ENCODE measurements at regions not wholly inside any gene's neighbourhood (a gene's known extent, or its start where the extent isn't known, plus 50 kb on each side); places are given as distances from the start of the nearest gene placed in this dataset.

- Histone ChIP-seq H3K4me3 (ENCODE audit: low read length) (no peak overlapping the region), H3K27me3 (ENCODE audit: control insufficient read depth, insufficient read depth) (no peaks in the 10 kb centered on the region), H3K4me1 (ENCODE audit: control insufficient read depth, insufficient read depth, low read length) (no peaks in the 10 kb centered on the region), H3K27ac (ENCODE audit: low read length) (no peak overlapping the region), H3K9me3 (ENCODE audit: control insufficient read depth, low read length) (peaks cover 10% of the 10 kb centered on the region)
- WGBS: 48% methylated on average over 8 of the region's 8 CpGs
- intact Hi-C loops (cut with DNase I): no loop called here
- no peak for ATAC-seq
- no peak for DNase-seq
Observed at GRCh38 chr16:86357950-86358349, 152.4 kb upstream of the FOXF1 start.

GRCh38 chr16:86359571-86359970 lies 150.8 kb upstream of the FOXF1 start:
- WGBS: 55% methylated on average over 5 of the region's 5 CpGs
- Histone ChIP-seq H3K27me3 (ENCODE audit: control insufficient read depth, insufficient read depth) (no peaks in the 10 kb centered on the region), H3K9me3 (ENCODE audit: control insufficient read depth, low read length) (peaks cover 10% of the 10 kb centered on the region), H3K4me3 (ENCODE audit: low read length) (no peak overlapping the region), H3K4me1 (ENCODE audit: control insufficient read depth, insufficient read depth, low read length) (no peaks in the 10 kb centered on the region), H3K27ac (ENCODE audit: low read length) (no peak overlapping the region)
- DNase-seq: no peak
- no peak for ATAC-seq
- intact Hi-C loops (cut with DNase I): no loop called here

- H3K4me3 ChIP-seq (ENCODE audit: low read length): no peak overlapping the region
- no peak overlapping the region for H3K27ac ChIP-seq (ENCODE audit: low read length)
- no peak for DNase-seq
- H3K4me1 ChIP-seq (ENCODE audit: control insufficient read depth, insufficient read depth, low read length): no peaks in the 10 kb centered on the region
- ATAC-seq: no peak
- 80% methylated on average over 9 of the region's 9 CpGs for WGBS
- intact Hi-C loops (cut with DNase I): no loop called here
- no peaks in the 10 kb centered on the region for H3K27me3 ChIP-seq (ENCODE audit: control insufficient read depth, insufficient read depth)
- H3K9me3 ChIP-seq (ENCODE audit: control insufficient read depth, low read length): peaks cover 1% of the 10 kb centered on the region
Observed at GRCh38 chr16:86362155-86362849, 148.0 kb upstream of the FOXF1 start.

- no peak overlapping the region for H3K4me3 ChIP-seq (ENCODE audit: low read length)
- ATAC-seq (no peak), DNase-seq (no peak)
- no peaks in the 10 kb centered on the region for H3K4me1 ChIP-seq (ENCODE audit: control insufficient read depth, insufficient read depth, low read length)
- no peaks in the 10 kb centered on the region for H3K9me3 ChIP-seq (ENCODE audit: control insufficient read depth, low read length)
- H3K27me3 ChIP-seq (ENCODE audit: control insufficient read depth, insufficient read depth): no peaks in the 10 kb centered on the region
- 29% methylated on average over 4 of the region's 4 CpGs for WGBS
- no peak overlapping the region for H3K27ac ChIP-seq (ENCODE audit: low read length)
- intact Hi-C loops (cut with DNase I): no loop called here
Observed at GRCh38 chr16:86363057-86363490, 147.3 kb upstream of the FOXF1 start.

- no peak overlapping the region for H3K4me3 ChIP-seq (ENCODE audit: low read length)
- 37% methylated on average over 13 of the region's 13 CpGs for WGBS
- H3K9me3 ChIP-seq (ENCODE audit: control insufficient read depth, low read length): no peaks in the 10 kb centered on the region
- no peaks in the 10 kb centered on the region for H3K27me3 ChIP-seq (ENCODE audit: control insufficient read depth, insufficient read depth)
- no peak for DNase-seq
- no peak for ATAC-seq
- H3K4me1 ChIP-seq (ENCODE audit: control insufficient read depth, insufficient read depth, low read length): no peaks in the 10 kb centered on the region
- H3K27ac ChIP-seq (ENCODE audit: low read length): no peak overlapping the region
- intact Hi-C loops (cut with DNase I): no loop called here
Observed at GRCh38 chr16:86363836-86364618, 146.3 kb upstream of the FOXF1 start.

GRCh38 chr16:86364653-86365380 lies 145.5 kb upstream of the FOXF1 start:
- DNase-seq (no peak), ATAC-seq (no peak)
- WGBS: 80% methylated on average over 13 of the region's 13 CpGs
- H3K4me3 ChIP-seq (ENCODE audit: low read length): no peak overlapping the region
- intact Hi-C loops (cut with DNase I): no loop called here
- no peak overlapping the region for H3K27ac ChIP-seq (ENCODE audit: low read length)
- no peaks in the 10 kb centered on the region for H3K4me1 ChIP-seq (ENCODE audit: control insufficient read depth, insufficient read depth, low read length)
- no peaks in the 10 kb centered on the region for H3K27me3 ChIP-seq (ENCODE audit: control insufficient read depth, insufficient read depth)
- H3K9me3 ChIP-seq (ENCODE audit: control insufficient read depth, low read length): no peaks in the 10 kb centered on the region

- 85% methylated on average over 19 of the region's 19 CpGs for WGBS
- intact Hi-C loops (cut with DNase I): no loop called here
- ATAC-seq: no peak
- H3K4me3 ChIP-seq (ENCODE audit: low read length): no peak overlapping the region
- H3K27ac ChIP-seq (ENCODE audit: low read length): no peak overlapping the region
- no peaks in the 10 kb centered on the region for H3K4me1 ChIP-seq (ENCODE audit: control insufficient read depth, insufficient read depth, low read length)
- H3K9me3 ChIP-seq (ENCODE audit: control insufficient read depth, low read length): no peaks in the 10 kb centered on the region
- no peak for DNase-seq
- H3K27me3 ChIP-seq (ENCODE audit: control insufficient read depth, insufficient read depth): no peaks in the 10 kb centered on the region
Observed at GRCh38 chr16:86365513-86366273, 144.6 kb upstream of the FOXF1 start.

- Histone ChIP-seq H3K4me3 (ENCODE audit: low read length) (no peak overlapping the region), H3K4me1 (ENCODE audit: control insufficient read depth, insufficient read depth, low read length) (no peaks in the 10 kb centered on the region), H3K27me3 (ENCODE audit: control insufficient read depth, insufficient read depth) (no peaks in the 10 kb centered on the region), H3K27ac (ENCODE audit: low read length) (no peak overlapping the region), H3K9me3 (ENCODE audit: control insufficient read depth, low read length) (no peaks in the 10 kb centered on the region)
- no peak for ATAC-seq
- no peak for DNase-seq
- intact Hi-C loops (cut with DNase I): no loop called here
- 26% methylated on average over 1 of the region's 1 CpG for WGBS
Observed at GRCh38 chr16:86366481-86366880, 143.8 kb upstream of the FOXF1 start.

- H3K4me3 ChIP-seq (ENCODE audit: low read length): no peak overlapping the region
- intact Hi-C loops (cut with DNase I): no loop called here
- no peaks in the 10 kb centered on the region for H3K27me3 ChIP-seq (ENCODE audit: control insufficient read depth, insufficient read depth)
- no peaks in the 10 kb centered on the region for H3K9me3 ChIP-seq (ENCODE audit: control insufficient read depth, low read length)
- 52% methylated on average over 12 of the region's 12 CpGs for WGBS
- H3K27ac ChIP-seq (ENCODE audit: low read length): no peak overlapping the region
- DNase-seq: no peak
- no peaks in the 10 kb centered on the region for H3K4me1 ChIP-seq (ENCODE audit: control insufficient read depth, insufficient read depth, low read length)
- no peak for ATAC-seq
Observed at GRCh38 chr16:86367291-86368072, 142.8 kb upstream of the FOXF1 start.

GRCh38 chr16:86368261-86368660 lies 142.1 kb upstream of the FOXF1 start:
- intact Hi-C loops (cut with DNase I): no loop called here
- no peaks in the 10 kb centered on the region for H3K27me3 ChIP-seq (ENCODE audit: control insufficient read depth, insufficient read depth)
- no peak overlapping the region for H3K27ac ChIP-seq (ENCODE audit: low read length)
- DNase-seq: no peak
- H3K9me3 ChIP-seq (ENCODE audit: control insufficient read depth, low read length): no peaks in the 10 kb centered on the region
- H3K4me3 ChIP-seq (ENCODE audit: low read length): no peak overlapping the region
- ATAC-seq: no peak
- H3K4me1 ChIP-seq (ENCODE audit: control insufficient read depth, insufficient read depth, low read length): no peaks in the 10 kb centered on the region
- 85% methylated on average over 12 of the region's 12 CpGs for WGBS

Data from right cardiac atrium (tissue), 5 donors.